Mesenchymal stem cell (in vitro differentiated cells and primary cell): ENCODE measurements at regions not wholly inside any gene's neighbourhood (a gene's known extent, or its start where the extent isn't known, plus 50 kb on each side); places are given as distances from the start of the nearest gene placed in this dataset.
"Not testable (repeated sequence)": the region's sequence is repeated elsewhere in the genome, so short reads cannot be mapped to it uniquely, and the experiment has no call there.

Source experiments
- DNase-seq: peaks from one replicate; pipeline ENCODE4 v3.0.0-alpha.2; 2013
- H2AFZ ChIP-seq: one replicate; pipeline ENCODE4 v1.6.1; 2013; ENCODE audit warnings: low read depth, mild to moderate bottlenecking, control low read depth, inconsistent platforms, low read length, moderate library complexity
- H2AK5ac ChIP-seq: 2 replicates; pipeline ENCODE4 v1.6.1; 2013; ENCODE audit warnings: low read length, moderate library complexity, mild to moderate bottlenecking, inconsistent platforms; ENCODE audit not compliant: severe bottlenecking
- H2BK120ac ChIP-seq: one replicate; pipeline ENCODE4 v1.6.1; 2013; ENCODE audit warnings: low read depth, mild to moderate bottlenecking, inconsistent platforms, low read length, moderate library complexity
- H2BK12ac ChIP-seq, 2 experiments: one replicate each; pipeline ENCODE4 v1.6.1; 2013; ENCODE audit warnings: inconsistent platforms in 2 of 2, low read length in 2 of 2, mild to moderate bottlenecking in 2 of 2, moderate library complexity in 2 of 2, control low read depth in 1 of 2
- H2BK15ac ChIP-seq: one replicate; pipeline ENCODE4 v1.6.1; 2013; ENCODE audit warnings: mild to moderate bottlenecking, low read depth, inconsistent platforms; ENCODE audit not compliant: poor library complexity, severe bottlenecking
- H2BK5ac ChIP-seq: 2 replicates; pipeline ENCODE4 v1.6.1; 2013; ENCODE audit warnings: low read depth, mild to moderate bottlenecking, low read length, control low read depth, inconsistent platforms; ENCODE audit not compliant: poor library complexity, severe bottlenecking
- H3K14ac ChIP-seq, 2 experiments: one replicate each; pipeline ENCODE4 v1.6.1; 2013; ENCODE audit warnings: inconsistent platforms in 2 of 2, low read length in 2 of 2, control low read depth in 1 of 2, mild to moderate bottlenecking in 1 of 2, moderate library complexity in 1 of 2
- H3K18ac ChIP-seq, 2 experiments: one replicate each; pipeline ENCODE4 v1.6.1; 2013; ENCODE audit warnings: inconsistent platforms in 2 of 2, low read length in 2 of 2, control low read depth in 1 of 2, low read depth in 1 of 2, mild to moderate bottlenecking in 1 of 2
- H3K23ac ChIP-seq, 2 experiments: one replicate each; pipeline ENCODE4 v1.6.1; 2013; ENCODE audit warnings: inconsistent platforms in 2 of 2, low read length in 2 of 2, mild to moderate bottlenecking in 2 of 2, moderate library complexity in 2 of 2, control low read depth in 1 of 2
- H3K27ac ChIP-seq: 2 replicates; pipeline ENCODE4 v1.5.1; 2013; ENCODE audit warnings: mild to moderate bottlenecking, moderate library complexity, low read length, control low read depth, inconsistent platforms; ENCODE audit not compliant: poor library complexity, severe bottlenecking
- H3K27me3 ChIP-seq, 2 experiments: 2 replicates each; pipeline versions ENCODE4 v1.6.1 to v1.7.0; 2013; ENCODE audit warnings: low read length in 2 of 2, mild to moderate bottlenecking in 2 of 2, moderate library complexity in 2 of 2, control low read depth in 1 of 2, inconsistent platforms in 1 of 2; ENCODE audit not compliant: control insufficient read depth in 1 of 2, insufficient read depth in 1 of 2
- H3K36me3 ChIP-seq, 2 experiments: 2 replicates each; pipeline versions ENCODE4 v1.6.1 to v1.7.0; 2013; ENCODE audit warnings: low read length in 2 of 2, control low read depth in 1 of 2, inconsistent platforms in 1 of 2, low read depth in 1 of 2, mild to moderate bottlenecking in 1 of 2; ENCODE audit not compliant: insufficient read depth in 2 of 2, control insufficient read depth in 1 of 2
- H3K4ac ChIP-seq, 2 experiments: one replicate each; pipeline ENCODE4 v1.6.1; 2013; ENCODE audit warnings: inconsistent platforms in 2 of 2, low read length in 2 of 2, mild to moderate bottlenecking in 2 of 2, moderate library complexity in 2 of 2, control low read depth in 1 of 2, low read depth in 1 of 2
- H3K4me1 ChIP-seq: 2 replicates; pipeline ENCODE4 v1.6.1; 2013; ENCODE audit warnings: low read depth, low read length, control low read depth; ENCODE audit not compliant: control insufficient read depth, insufficient read depth
- H3K4me2 ChIP-seq: 2 replicates; pipeline ENCODE4 v1.6.1; 2013; ENCODE audit warnings: low read length, mild to moderate bottlenecking, inconsistent platforms; ENCODE audit not compliant: poor library complexity, severe bottlenecking
- H3K4me3 ChIP-seq, 2 experiments: 2 replicates each; pipeline versions ENCODE4 v1.5.1 to v1.7.0; 2013; ENCODE audit warnings: low read length in 2 of 2, mild to moderate bottlenecking in 2 of 2, control low read depth in 1 of 2, low read depth in 1 of 2; ENCODE audit not compliant: insufficient read depth in 1 of 2
- H3K79me1 ChIP-seq: replicated peaks from 2 replicates; pipeline ENCODE4 v1.6.1; 2013; ENCODE audit warnings: mild to moderate bottlenecking, control low read depth, low read length, inconsistent platforms; ENCODE audit not compliant: poor library complexity, severe bottlenecking
- H3K9ac ChIP-seq: 2 replicates; pipeline ENCODE4 v1.7.0; 2013; ENCODE audit warnings: mild to moderate bottlenecking, low read length, moderate library complexity
- H3K9me3 ChIP-seq: 2 replicates; pipeline ENCODE4 v1.7.0; 2013; ENCODE audit warnings: mild to moderate bottlenecking, low read length; ENCODE audit not compliant: control insufficient read depth
- H4K8ac ChIP-seq: one replicate; pipeline ENCODE4 v1.6.1; 2013; ENCODE audit warnings: inconsistent platforms, mild to moderate bottlenecking, low read length, moderate library complexity
- H4K91ac ChIP-seq: one replicate; pipeline ENCODE4 v1.6.1; 2013; ENCODE audit warnings: mild to moderate bottlenecking, low read length, inconsistent platforms
- WGBS: methylation state at CpG from one replicate; pipeline ENCODE4 v1.1.7; 2013; ENCODE audit warnings: mixed read lengths; 5-methylcytosine and 5-hydroxymethylcytosine counted together

- no peak overlapping the region for H3K4ac ChIP-seq
- DNase-seq: no peak
- no peak overlapping the region for H3K4me3 ChIP-seq
- no peak overlapping the region for H2AFZ ChIP-seq
- H2BK120ac ChIP-seq: no peak overlapping the region
- H2BK15ac ChIP-seq: no peak overlapping the region
- H3K14ac ChIP-seq: no peak overlapping the region
- H3K23ac ChIP-seq: no peak overlapping the region
- H3K79me1 ChIP-seq: no peaks in the 10 kb centered on the region
- H2AK5ac ChIP-seq: no peak overlapping the region
- no peak overlapping the region for H3K4me2 ChIP-seq
- H3K9ac ChIP-seq: no peak overlapping the region
- peaks cover 2% of the 10 kb centered on the region for H3K4me1 ChIP-seq
- no peak overlapping the region for H3K27ac ChIP-seq
- no peak overlapping the region for H3K18ac ChIP-seq
- H4K91ac ChIP-seq: no peak overlapping the region
- no peak overlapping the region for H2BK12ac ChIP-seq
- no peaks in the 10 kb centered on the region for H3K36me3 ChIP-seq
- H2BK5ac ChIP-seq: no peak overlapping the region
- H4K8ac ChIP-seq: no peak overlapping the region
- peaks cover 10% of the 10 kb centered on the region for H3K9me3 ChIP-seq
- 81% methylated on average over 12 of the region's 12 CpGs for WGBS
- H3K27me3 ChIP-seq: peaks cover 3 to 16% of the 10 kb centered on the region in 2 experiments
Observed at GRCh38 chr12:111245701-111246476, 123.0 kb downstream of the PHETA1 start.

GRCh38 chr12:111244673-111245072 is 124.2 kb downstream of the PHETA1 start:
- Histone ChIP-seq H3K36me3 (no peaks in the 10 kb centered on the region), H2BK12ac (no peak overlapping the region), H3K4me2 (no peak overlapping the region), H3K4ac (no peak overlapping the region), H3K79me1 (no peaks in the 10 kb centered on the region), H3K18ac (no peak overlapping the region), H3K9me3 (peaks cover 10% of the 10 kb centered on the region), H2BK120ac (no peak overlapping the region), H3K4me3 (no peak overlapping the region), H3K27ac (no peak overlapping the region), H4K8ac (no peak overlapping the region), H2AFZ (no peak overlapping the region), H2BK15ac (no peak overlapping the region), H3K14ac (no peak overlapping the region), H2BK5ac (no peak overlapping the region), H3K9ac (no peak overlapping the region), H3K4me1 (peaks cover 2% of the 10 kb centered on the region), H3K23ac (no peak overlapping the region), H4K91ac (no peak overlapping the region), H2AK5ac (no peak overlapping the region), H3K27me3 (peaks cover 8 to 13% of the 10 kb centered on the region in 2 experiments)
- DNase-seq: no peak

GRCh38 chr12:111242817-111243216 is 126.1 kb downstream of the PHETA1 start:
- H3K4me3 ChIP-seq, H3K36me3 ChIP-seq, H3K14ac ChIP-seq, H2BK5ac ChIP-seq, H3K27ac ChIP-seq, H3K4me1 ChIP-seq, H2BK120ac ChIP-seq, H3K23ac ChIP-seq, H2BK15ac ChIP-seq, H4K91ac ChIP-seq, H3K4me2 ChIP-seq, H3K4ac ChIP-seq, H3K9ac ChIP-seq, H4K8ac ChIP-seq, H2AK5ac ChIP-seq, H2BK12ac ChIP-seq, H2AFZ ChIP-seq, H3K18ac ChIP-seq, H3K79me1 ChIP-seq, DNase-seq, H3K9me3 ChIP-seq: not testable (repeated sequence)
- 100% methylated on average over 1 of the region's 1 CpG for WGBS
- peaks cover 8 to 23% of the 10 kb centered on the region in 2 experiments for H3K27me3 ChIP-seq

- WGBS: 80% methylated on average over 7 of the region's 7 CpGs
Observed at GRCh38 chr12:111242184-111242583, 126.7 kb downstream of the PHETA1 start.

More at GRCh38 chr12:111242184-111242583, 126.7 kb downstream of the PHETA1 start:
- no peaks in the 10 kb centered on the region for H3K79me1 ChIP-seq
- no peaks in the 10 kb centered on the region for H3K36me3 ChIP-seq
- peaks cover 5 to 21% of the 10 kb centered on the region in 2 experiments for H3K27me3 ChIP-seq
- no peak overlapping the region for H2AFZ ChIP-seq
- H3K23ac ChIP-seq: no peak overlapping the region
- H3K4me3 ChIP-seq: no peak overlapping the region
- no peak overlapping the region for H2AK5ac ChIP-seq
- H3K4me1 ChIP-seq: no peaks in the 10 kb centered on the region
- no peak overlapping the region for H2BK5ac ChIP-seq
- H3K27ac ChIP-seq: no peak overlapping the region
- H2BK15ac ChIP-seq: no peak overlapping the region
- H3K9me3 ChIP-seq: peaks cover 10% of the 10 kb centered on the region
- H3K14ac ChIP-seq: no peak overlapping the region
- H4K8ac ChIP-seq: no peak overlapping the region
- H4K91ac ChIP-seq: no peak overlapping the region
- no peak for DNase-seq
- no peak overlapping the region for H2BK12ac ChIP-seq
- H3K18ac ChIP-seq: no peak overlapping the region
- no peak overlapping the region for H3K4ac ChIP-seq
- no peak overlapping the region for H2BK120ac ChIP-seq
- no peak overlapping the region for H3K9ac ChIP-seq
- H3K4me2 ChIP-seq: no peak overlapping the region
